ENCODE measurements at regions not wholly inside any gene's neighbourhood (a gene's known extent, or its start where the extent isn't known, plus 50 kb on each side); places are given as distances from the start of the nearest gene placed in this dataset.

GRCh38 chr1:200296091-200296661, 113.7 kb downstream of the ZNF281 start:
- peaks cover 1% of the 10 kb centered on the region for H3K27me3 ChIP-seq (ENCODE audit: insufficient read depth, poor library complexity, severe bottlenecking)
- H3K27ac ChIP-seq (replicated peaks) = no peak overlapping the region
- no peak for DNase-seq (ENCODE audit: low read depth in 1 of 2, low spot score in 1 of 2)
- TF ChIP-seq SPI1 (IDR thresholded peaks at IDR 0.05; ENCODE audit: borderline replicate concordance, low read depth) = no peak
- no peak for TF ChIP-seq GABPA (IDR thresholded peaks at IDR 0.05; ENCODE audit: low read depth)
- TF ChIP-seq POLR2AphosphoS5 (IDR thresholded peaks at IDR 0.05; ENCODE audit: low read depth) = no peak
- TF ChIP-seq CTCF (IDR thresholded peaks at IDR 0.05; ENCODE audit: insufficient read depth, low read length) = no peak
- no peak for TF ChIP-seq REST (IDR thresholded peaks at IDR 0.05; ENCODE audit: insufficient replicate concordance, low read depth)
- H3K4me3 ChIP-seq (replicated peaks; ENCODE audit: insufficient read depth, low read length) = no peak overlapping the region

- no peak for TF ChIP-seq CTCF (IDR thresholded peaks at IDR 0.05; ENCODE audit: insufficient read depth, low read length)
- no peak for TF ChIP-seq REST (IDR thresholded peaks at IDR 0.05; ENCODE audit: insufficient replicate concordance, low read depth)
- no peak for TF ChIP-seq SPI1 (IDR thresholded peaks at IDR 0.05; ENCODE audit: borderline replicate concordance, low read depth)
- TF ChIP-seq GABPA (IDR thresholded peaks at IDR 0.05; ENCODE audit: low read depth) = no peak
- DNase-seq (ENCODE audit: low read depth in 1 of 2, low spot score in 1 of 2) = no peak
- H3K27me3 ChIP-seq (ENCODE audit: insufficient read depth, poor library complexity, severe bottlenecking) = no peaks in the 10 kb centered on the region
Observed at GRCh38 chr1:200294241-200294640, 115.6 kb downstream of the ZNF281 start.

GRCh38 chr1:200292699-200293098, 117.1 kb downstream of the ZNF281 start:
- Histone ChIP-seq H3K4me3 (replicated peaks; ENCODE audit: insufficient read depth, low read length) (no peak overlapping the region), H3K27me3 (ENCODE audit: insufficient read depth, poor library complexity, severe bottlenecking) (no peaks in the 10 kb centered on the region), H3K27ac (replicated peaks) (no peak overlapping the region)
- TF ChIP-seq POLR2AphosphoS5 (IDR thresholded peaks at IDR 0.05; ENCODE audit: low read depth) (no peak), GABPA (IDR thresholded peaks at IDR 0.05; ENCODE audit: low read depth) (no peak), SPI1 (IDR thresholded peaks at IDR 0.05; ENCODE audit: borderline replicate concordance, low read depth) (no peak), CTCF (IDR thresholded peaks at IDR 0.05; ENCODE audit: insufficient read depth, low read length) (no peak), REST (IDR thresholded peaks at IDR 0.05; ENCODE audit: insufficient replicate concordance, low read depth) (no peak)
- DNase-seq (ENCODE audit: low read depth in 1 of 2, low spot score in 1 of 2) = no peak

More at GRCh38 chr1:200294241-200294640, 115.6 kb downstream of the ZNF281 start:
- no peak overlapping the region for H3K27ac ChIP-seq (replicated peaks)
- no peak overlapping the region for H3K4me3 ChIP-seq (replicated peaks; ENCODE audit: insufficient read depth, low read length)
